Lower leg skin (tissue), 3 donors: ENCODE measurements at regions not wholly inside any gene's neighbourhood (a gene's known extent, or its start where the extent isn't known, plus 50 kb on each side); places are given as distances from the start of the nearest gene placed in this dataset.

Source experiments
- CTCF ChIP-seq, 3 donors: fragments of 450-650 bp; IDR thresholded peaks; one replicate each; pipeline ENCODE4 v1.5.1; 2016; ENCODE audit warnings: antibody characterized with exemption in 3 of 3, mild to moderate bottlenecking in 3 of 3, moderate library complexity in 2 of 3
- POLR2A ChIP-seq, 2 donors: fragments of 450-650 bp; IDR thresholded peaks; one replicate each; pipeline ENCODE4 v1.6.1; 2016 to 2017; ENCODE audit warnings: antibody characterized with exemption in 2 of 2, mild to moderate bottlenecking in 1 of 2, moderate library complexity in 1 of 2

- TF ChIP-seq CTCF (IDR thresholded peaks at IDR 0.05): no peak
- TF ChIP-seq POLR2A (IDR thresholded peaks at IDR 0.05): no peak
These were observed 352.9 kb downstream of the FOXO1 start for GRCh38 chr13:40313269-40314200.
